NCI-H146 treated with DMSO at 0.1 percent for 48 hours (cell line): ENCODE measurements at regions not wholly inside any gene's neighbourhood (a gene's known extent, or its start where the extent isn't known, plus 50 kb on each side); places are given as distances from the start of the nearest gene placed in this dataset.
A peak's percentile ranks its signal among the peaks of the same experiment; 100 is the strongest.

Source experiments
- DNase-seq: peaks from one replicate; lab custom pipeline; 2025; ENCODE audit not compliant: unreplicated experiment; lab: John Stamatoyannopoulos, UW

GRCh38 chr11:112732031-112732430 lies 229.2 kb upstream of the NCAM1 start:
- no peak for DNase-seq

- no peak for DNase-seq
These were observed 227.0 kb upstream of the NCAM1 start for GRCh38 chr11:112734207-112734606.

- DNase-seq = no peak
These were observed 225.8 kb upstream of the NCAM1 start for GRCh38 chr11:112735470-112735869.

GRCh38 chr11:112744041-112744440 lies 217.2 kb upstream of the NCAM1 start:
- peak; percentile 60 for DNase-seq

GRCh38 chr11:112745973-112746372 lies 215.2 kb upstream of the NCAM1 start:
- DNase-seq = peak; percentile 21

- no peak for DNase-seq
These were observed 213.0 kb upstream of the NCAM1 start for GRCh38 chr11:112748252-112748651.

GRCh38 chr11:112748713-112749543 lies 212.3 kb upstream of the NCAM1 start:
- no peak for DNase-seq

GRCh38 chr11:112751329-112751728 lies 209.9 kb upstream of the NCAM1 start:
- no peak for DNase-seq

- no peak for DNase-seq
These were observed 209.4 kb upstream of the NCAM1 start for GRCh38 chr11:112751772-112752171.

- no peak for DNase-seq
These were observed 208.7 kb upstream of the NCAM1 start for GRCh38 chr11:112752563-112752962.

- DNase-seq = no peak
These were observed 207.5 kb upstream of the NCAM1 start for GRCh38 chr11:112753706-112754105.

GRCh38 chr11:112759418-112759817 lies 201.8 kb upstream of the NCAM1 start:
- no peak for DNase-seq

- no peak for DNase-seq
These were observed 200.7 kb upstream of the NCAM1 start for GRCh38 chr11:112760396-112761059.

GRCh38 chr11:112761911-112762706 lies 199.1 kb upstream of the NCAM1 start:
- no peak for DNase-seq

GRCh38 chr11:112762707-112763090 lies 198.5 kb upstream of the NCAM1 start:
- DNase-seq = no peak

GRCh38 chr11:112765337-112765736 lies 195.9 kb upstream of the NCAM1 start:
- DNase-seq = no peak

GRCh38 chr11:112769170-112769569 lies 192.1 kb upstream of the NCAM1 start:
- peak; percentile 55 for DNase-seq

GRCh38 chr11:112769584-112769983 lies 191.6 kb upstream of the NCAM1 start:
- DNase-seq = no peak

GRCh38 chr11:112770033-112770432 lies 191.2 kb upstream of the NCAM1 start:
- DNase-seq = no peak

- no peak for DNase-seq
These were observed 190.7 kb upstream of the NCAM1 start for GRCh38 chr11:112770487-112770886.

GRCh38 chr11:112771851-112772250 lies 189.4 kb upstream of the NCAM1 start:
- no peak for DNase-seq

- DNase-seq = no peak
These were observed 188.0 kb upstream of the NCAM1 start for GRCh38 chr11:112773264-112773663.
